ENCODE measurements at regions not wholly inside any gene's neighbourhood (a gene's known extent, or its start where the extent isn't known, plus 50 kb on each side); places are given as distances from the start of the nearest gene placed in this dataset.

GRCh38 chr3:164864454-164864853 is 213.8 kb downstream of the SI start:
- FAIRE-seq (no peak), DNase-seq (ENCODE audit: low read depth, low spot score) (no peak)
- Histone ChIP-seq H3K4me2 (ENCODE audit: insufficient read depth, low read length) (no peak overlapping the region), H3K9me1 (replicated peaks; ENCODE audit: control insufficient read depth, extremely low read depth, insufficient read depth, low read length) (no peaks in the 10 kb centered on the region), H3K36me3 (ENCODE audit: control insufficient read depth in 2 of 2, extremely low read depth in 1 of 2, insufficient read depth in 2 of 2, low read length in 2 of 2) (no peaks in the 10 kb centered on the region), H2AFZ (ENCODE audit: low read depth, low read length) (no peak overlapping the region), H3K4me1 (ENCODE audit: control insufficient read depth, extremely low read depth, insufficient read depth, low read length) (no peaks in the 10 kb centered on the region), H4K20me1 (replicated peaks; ENCODE audit: control insufficient read depth, extremely low read depth, insufficient read depth, low read length) (no peaks in the 10 kb centered on the region), H3K9me3 (replicated peaks; ENCODE audit: control insufficient read depth, insufficient read depth, low read length) (peaks cover 3% of the 10 kb centered on the region), H3K27ac (ENCODE audit: insufficient read depth, low read depth, low read length) (no peak overlapping the region), H3K27me3 (ENCODE audit: control insufficient read depth in 2 of 2, insufficient read depth in 2 of 2, low read length in 2 of 2) (no peaks in the 10 kb centered on the region), H3K4me3 (replicated peaks in 1 of 3; ENCODE audit: insufficient read depth in 1 of 3, low read depth in 1 of 3, low read length in 3 of 3) (no peak overlapping the region), H3K79me2 (ENCODE audit: control insufficient read depth, insufficient read depth, low read length) (no peaks in the 10 kb centered on the region), H3K9ac (replicated peaks; ENCODE audit: extremely low read depth, insufficient read depth, low read length) (no peak overlapping the region)
- no TSS peak for BruUV-seq (replicated peaks)
- TF ChIP-seq JUN (IDR thresholded peaks at IDR 0.05; ENCODE audit: borderline replicate concordance, insufficient read depth, insufficient read length, low read depth), result no peak
- no peak for TF ChIP-seq MYC (IDR thresholded peaks at IDR 0.05; ENCODE audit: low read depth, low read length)
- no peak for TF ChIP-seq POLR2AphosphoS5 (IDR thresholded peaks at IDR 0.05; ENCODE audit: insufficient read depth, low read depth, low read length)
- TF ChIP-seq EZH2 (IDR thresholded peaks at IDR 0.05; ENCODE audit: borderline replicate concordance, low read depth, low read length, severe bottlenecking), result no peak
- no peak for TF ChIP-seq MAX (IDR thresholded peaks at IDR 0.05; ENCODE audit: insufficient read depth, insufficient read length)
- no peak for TF ChIP-seq POLR2A (IDR thresholded peaks at IDR 0.05; ENCODE audit: low read depth, low read length)
- TF ChIP-seq FOS (IDR thresholded peaks at IDR 0.05; ENCODE audit: borderline replicate concordance, insufficient read depth, low read length), result no peak
- ChIA-PET POLR2A (no interaction called here), CTCF (interaction anchor here (0.9 kb wide), 1 partner anchor 17 kb away, joined by 3 read pairs; no protein-coding TSS in a partner anchor)
- intact Hi-C loops (cut with micrococcal nuclease), result no loop called here
- dilution Hi-C loops (cut with MboI; ENCODE audit: extremely low pct_ligation_motif_present, low sequenced_read_pairs), result no loop called here

- Histone ChIP-seq H4K20me1 (replicated peaks; ENCODE audit: control insufficient read depth, extremely low read depth, insufficient read depth, low read length) (no peaks in the 10 kb centered on the region), H3K27ac (ENCODE audit: insufficient read depth, low read depth, low read length) (no peak overlapping the region), H3K79me2 (ENCODE audit: control insufficient read depth, insufficient read depth, low read length) (no peaks in the 10 kb centered on the region), H3K9me1 (replicated peaks; ENCODE audit: control insufficient read depth, extremely low read depth, insufficient read depth, low read length) (no peaks in the 10 kb centered on the region), H3K9ac (replicated peaks; ENCODE audit: extremely low read depth, insufficient read depth, low read length) (no peak overlapping the region), H3K4me3 (replicated peaks in 1 of 3; ENCODE audit: insufficient read depth in 1 of 3, low read depth in 1 of 3, low read length in 3 of 3) (no peak overlapping the region), H3K27me3 (ENCODE audit: control insufficient read depth in 2 of 2, insufficient read depth in 2 of 2, low read length in 2 of 2) (no peaks in the 10 kb centered on the region), H2AFZ (ENCODE audit: low read depth, low read length) (no peak overlapping the region), H3K9me3 (replicated peaks; ENCODE audit: control insufficient read depth, insufficient read depth, low read length) (no peaks in the 10 kb centered on the region), H3K4me1 (ENCODE audit: control insufficient read depth, extremely low read depth, insufficient read depth, low read length) (no peaks in the 10 kb centered on the region), H3K36me3 (ENCODE audit: control insufficient read depth in 2 of 2, extremely low read depth in 1 of 2, insufficient read depth in 2 of 2, low read length in 2 of 2) (no peaks in the 10 kb centered on the region), H3K4me2 (ENCODE audit: insufficient read depth, low read length) (no peak overlapping the region)
- POLR2A ChIA-PET, result no interaction called here
- DNase-seq (ENCODE audit: low read depth, low spot score), result no peak
- dilution Hi-C loops (cut with MboI; ENCODE audit: extremely low pct_ligation_motif_present, low sequenced_read_pairs), result no loop called here
- no peak for FAIRE-seq
- BruUV-seq (replicated peaks), result no TSS peak
- intact Hi-C loops (cut with micrococcal nuclease), result no loop called here
- TF ChIP-seq EZH2 (IDR thresholded peaks at IDR 0.05; ENCODE audit: borderline replicate concordance, low read depth, low read length, severe bottlenecking), result no peak
- TF ChIP-seq POLR2AphosphoS5 (IDR thresholded peaks at IDR 0.05; ENCODE audit: insufficient read depth, low read depth, low read length), result no peak
- TF ChIP-seq FOS (IDR thresholded peaks at IDR 0.05; ENCODE audit: borderline replicate concordance, insufficient read depth, low read length), result no peak
- no peak for TF ChIP-seq POLR2A (IDR thresholded peaks at IDR 0.05; ENCODE audit: low read depth, low read length)
- TF ChIP-seq CTCF (IDR thresholded peaks at IDR 0.05; ENCODE audit: extremely low read depth in 1 of 2, insufficient read depth in 1 of 2, low read depth in 1 of 2, low read length in 2 of 2), result no peak
- no peak for TF ChIP-seq MAX (IDR thresholded peaks at IDR 0.05; ENCODE audit: insufficient read depth, insufficient read length)
- TF ChIP-seq JUN (IDR thresholded peaks at IDR 0.05; ENCODE audit: borderline replicate concordance, insufficient read depth, insufficient read length, low read depth), result no peak
- TF ChIP-seq MYC (IDR thresholded peaks at IDR 0.05; ENCODE audit: low read depth, low read length), result no peak
- TF ChIP-seq GATA2 (IDR thresholded peaks at IDR 0.05; ENCODE audit: insufficient read depth, insufficient read length, low read depth, low read length), result no peak
- CTCF ChIA-PET, result no interaction called here
Observed at GRCh38 chr3:164852866-164853265, 225.4 kb downstream of the SI start.

All from endothelial cell of umbilical vein (primary cell).